Suprapubic skin (tissue), 4 donors: ENCODE measurements at regions not wholly inside any gene's neighbourhood (a gene's known extent, or its start where the extent isn't known, plus 50 kb on each side); places are given as distances from the start of the nearest gene placed in this dataset.

Experiments used
- CTCF ChIP-seq, 2 donors: fragments of 200-600 bp in 1 of 2; fragments of 450-650 bp in 1 of 2; sonication (generic) in 1 of 2; IDR thresholded peaks; one replicate each; pipeline ENCODE4 v1.5.1; 2016 to 2019; ENCODE audit warnings: antibody characterized with exemption in 2 of 2, mild to moderate bottlenecking in 1 of 2, moderate library complexity in 1 of 2
- POLR2A ChIP-seq, 2 donors: fragments of 450-650 bp; IDR thresholded peaks; one replicate each; pipeline ENCODE4 v1.6.1; 2017; ENCODE audit warnings: antibody characterized with exemption in 2 of 2, mild to moderate bottlenecking in 2 of 2, moderate library complexity in 2 of 2
- POLR2AphosphoS5 ChIP-seq, 3 donors: sonication (generic); formaldehyde crosslinking; IDR thresholded peaks; one replicate each; pipeline ENCODE4 v1.6.1; 2017; ENCODE audit warnings: antibody characterized with exemption in 3 of 3

DNA sequence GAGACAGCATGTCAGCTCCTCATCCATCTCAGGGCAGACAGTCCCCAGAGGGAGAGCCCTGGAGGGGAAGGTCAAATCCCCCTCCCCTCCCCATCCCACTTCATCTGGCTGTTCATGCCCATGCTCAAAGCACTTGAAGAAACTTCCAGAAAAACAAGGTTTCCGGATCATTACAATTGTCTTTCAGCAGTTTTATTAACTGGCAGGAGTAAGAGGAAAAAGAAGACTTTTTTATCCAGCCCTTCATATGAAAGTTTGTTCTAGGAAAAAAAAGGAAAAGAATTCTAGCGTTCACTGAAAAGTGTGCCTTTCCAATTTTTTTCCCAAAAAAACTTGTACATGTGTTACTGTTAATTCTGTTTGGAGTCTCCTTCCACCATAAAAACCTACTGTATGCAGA lies 145.7 kb upstream of the TIAM1 start:
- TF ChIP-seq CTCF (IDR thresholded peaks at IDR 0.05) (no peak), POLR2A (IDR thresholded peaks at IDR 0.05) (no peak), POLR2AphosphoS5 (IDR thresholded peaks at IDR 0.05) (no peak)
